ENCODE measurements at regions not wholly inside any gene's neighbourhood (a gene's known extent, or its start where the extent isn't known, plus 50 kb on each side); places are given as distances from the start of the nearest gene placed in this dataset.
"Not testable (repeated sequence)": the region's sequence is repeated elsewhere in the genome, so short reads cannot be mapped to it uniquely, and the experiment has no call there.

DNA sequence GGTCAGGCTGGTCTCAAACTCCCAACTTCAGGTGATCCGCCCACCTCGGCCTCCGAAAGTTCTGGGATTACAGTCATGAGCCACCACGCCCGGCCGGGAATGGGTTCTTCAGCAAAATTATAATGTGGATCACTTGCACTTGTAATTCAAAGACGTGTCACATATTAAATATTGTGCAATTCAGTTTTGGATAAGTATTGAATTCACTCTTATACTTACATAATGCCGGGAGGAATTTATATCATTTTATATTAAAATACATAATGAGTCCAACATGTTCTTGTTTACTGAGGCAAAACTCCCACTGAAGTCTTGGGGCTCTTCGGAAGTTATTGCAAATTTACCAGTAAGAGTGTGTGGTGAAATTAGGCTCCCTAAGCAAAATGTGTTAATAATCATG, 635.2 kb upstream of the LUZP2 start:
- TF ChIP-seq, protein P1, sequence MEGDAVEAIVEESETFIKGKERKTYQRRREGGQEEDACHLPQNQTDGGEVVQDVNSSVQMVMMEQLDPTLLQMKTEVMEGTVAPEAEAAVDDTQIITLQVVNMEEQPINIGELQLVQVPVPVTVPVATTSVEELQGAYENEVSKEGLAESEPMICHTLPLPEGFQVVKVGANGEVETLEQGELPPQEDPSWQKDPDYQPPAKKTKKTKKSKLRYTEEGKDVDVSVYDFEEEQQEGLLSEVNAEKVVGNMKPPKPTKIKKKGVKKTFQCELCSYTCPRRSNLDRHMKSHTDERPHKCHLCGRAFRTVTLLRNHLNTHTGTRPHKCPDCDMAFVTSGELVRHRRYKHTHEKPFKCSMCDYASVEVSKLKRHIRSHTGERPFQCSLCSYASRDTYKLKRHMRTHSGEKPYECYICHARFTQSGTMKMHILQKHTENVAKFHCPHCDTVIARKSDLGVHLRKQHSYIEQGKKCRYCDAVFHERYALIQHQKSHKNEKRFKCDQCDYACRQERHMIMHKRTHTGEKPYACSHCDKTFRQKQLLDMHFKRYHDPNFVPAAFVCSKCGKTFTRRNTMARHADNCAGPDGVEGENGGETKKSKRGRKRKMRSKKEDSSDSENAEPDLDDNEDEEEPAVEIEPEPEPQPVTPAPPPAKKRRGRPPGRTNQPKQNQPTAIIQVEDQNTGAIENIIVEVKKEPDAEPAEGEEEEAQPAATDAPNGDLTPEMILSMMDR (IDR thresholded peaks at IDR 0.05; ENCODE audit: low read depth, low read length), result no peak
- no peak for DNase-seq (ENCODE audit: extremely low read depth, low read depth)

DNA sequence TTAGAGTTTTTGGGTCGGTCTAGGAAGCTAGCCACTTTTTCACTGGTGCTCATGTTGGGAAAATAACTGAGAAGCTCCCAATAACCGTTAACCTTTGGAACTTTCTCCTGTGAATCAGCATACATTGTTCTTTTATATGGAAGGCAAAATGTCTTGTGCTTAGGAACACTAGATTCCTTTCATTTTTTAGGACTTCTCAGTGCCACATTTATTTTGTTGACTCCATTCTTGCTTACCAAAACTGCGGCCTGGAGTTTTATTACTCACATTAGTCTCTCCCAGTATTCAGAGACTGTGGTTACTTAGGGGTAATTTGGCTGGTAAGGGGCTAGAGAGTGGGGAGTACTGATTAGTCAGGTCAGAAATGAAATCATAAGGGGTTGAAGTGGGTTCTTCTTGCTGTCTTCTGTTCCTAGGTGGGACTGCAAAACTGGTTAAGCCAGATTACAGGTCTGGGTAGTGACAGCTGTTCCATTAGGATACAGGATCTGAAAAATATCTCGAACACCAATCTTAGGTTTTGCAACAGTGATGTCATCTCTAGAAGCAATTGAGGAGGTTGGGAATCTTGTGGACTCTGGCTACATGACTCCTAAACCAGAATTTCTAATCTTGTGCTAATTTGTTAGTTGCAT, 631.4 kb upstream of the LUZP2 start:
- DNase-seq (ENCODE audit: extremely low read depth, low read depth), result no peak
- TF ChIP-seq, protein P1 (IDR thresholded peaks at IDR 0.05; ENCODE audit: low read depth, low read length), result no peak

DNA sequence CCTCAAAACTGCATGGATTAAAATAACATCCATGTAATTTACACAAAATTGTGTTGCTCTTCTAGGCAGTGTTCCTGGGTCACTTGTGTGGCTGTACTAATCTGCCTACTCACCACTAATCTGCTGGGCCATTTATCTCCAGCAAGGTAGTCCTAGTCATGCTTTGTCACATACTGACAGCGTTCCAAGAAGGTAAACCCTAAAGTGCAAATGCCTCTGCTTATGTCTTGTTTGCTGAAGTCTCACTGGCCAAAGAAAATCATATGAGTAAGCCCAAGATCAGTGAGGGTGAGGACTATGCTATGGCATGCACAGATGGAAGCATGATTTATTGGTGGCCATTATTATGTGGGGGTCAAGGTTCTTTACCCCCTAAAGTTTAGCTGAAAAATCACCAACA, 630.2 kb upstream of the LUZP2 start:
- no peak for DNase-seq (ENCODE audit: extremely low read depth, low read depth)
- TF ChIP-seq, protein P1 (IDR thresholded peaks at IDR 0.05; ENCODE audit: low read depth, low read length), result no peak

DNA sequence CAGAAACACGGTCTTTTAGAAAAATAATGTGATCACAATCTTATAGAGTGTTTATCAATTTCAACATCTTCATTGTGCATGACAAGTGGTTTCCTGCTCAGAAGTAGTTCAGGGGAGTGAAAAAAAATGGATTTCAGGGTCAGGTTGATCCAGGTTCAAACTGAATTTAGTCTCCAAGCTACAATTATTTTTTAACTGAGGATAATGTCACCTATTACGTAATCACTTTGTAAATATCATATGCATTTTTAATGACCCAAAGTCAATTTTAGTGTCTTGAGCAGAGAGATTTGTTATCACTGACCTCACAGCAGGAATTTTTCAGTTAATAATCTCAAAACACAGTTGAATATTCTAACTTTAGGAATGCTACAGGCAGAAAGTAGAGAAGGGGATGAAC, 627.2 kb upstream of the LUZP2 start:
- TF ChIP-seq, protein P1 (IDR thresholded peaks at IDR 0.05; ENCODE audit: low read depth, low read length), result no peak
- DNase-seq (ENCODE audit: extremely low read depth, low read depth), result no peak

DNA sequence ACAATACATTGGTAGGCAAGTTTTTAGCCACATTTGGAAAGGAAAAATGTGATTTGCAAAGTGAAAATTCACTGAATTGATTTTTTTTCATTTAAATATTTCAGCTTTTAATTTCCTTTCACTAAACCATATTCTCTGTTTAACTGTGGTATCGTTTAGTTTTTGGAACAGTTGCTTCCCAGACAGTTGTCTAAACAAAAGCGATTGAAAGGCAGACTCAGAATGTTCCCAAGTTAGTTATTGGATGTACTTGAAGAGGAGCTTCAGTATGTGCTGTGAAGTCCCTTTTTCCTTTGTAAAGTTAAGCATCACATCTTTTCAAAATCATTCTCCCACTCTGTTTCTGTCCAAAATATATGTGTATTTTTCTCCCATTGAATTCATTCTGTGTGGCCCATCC, 623.4 kb upstream of the LUZP2 start:
- no peak for DNase-seq (ENCODE audit: extremely low read depth, low read depth)
- TF ChIP-seq, protein P1 (IDR thresholded peaks at IDR 0.05; ENCODE audit: low read depth, low read length), result no peak

DNA sequence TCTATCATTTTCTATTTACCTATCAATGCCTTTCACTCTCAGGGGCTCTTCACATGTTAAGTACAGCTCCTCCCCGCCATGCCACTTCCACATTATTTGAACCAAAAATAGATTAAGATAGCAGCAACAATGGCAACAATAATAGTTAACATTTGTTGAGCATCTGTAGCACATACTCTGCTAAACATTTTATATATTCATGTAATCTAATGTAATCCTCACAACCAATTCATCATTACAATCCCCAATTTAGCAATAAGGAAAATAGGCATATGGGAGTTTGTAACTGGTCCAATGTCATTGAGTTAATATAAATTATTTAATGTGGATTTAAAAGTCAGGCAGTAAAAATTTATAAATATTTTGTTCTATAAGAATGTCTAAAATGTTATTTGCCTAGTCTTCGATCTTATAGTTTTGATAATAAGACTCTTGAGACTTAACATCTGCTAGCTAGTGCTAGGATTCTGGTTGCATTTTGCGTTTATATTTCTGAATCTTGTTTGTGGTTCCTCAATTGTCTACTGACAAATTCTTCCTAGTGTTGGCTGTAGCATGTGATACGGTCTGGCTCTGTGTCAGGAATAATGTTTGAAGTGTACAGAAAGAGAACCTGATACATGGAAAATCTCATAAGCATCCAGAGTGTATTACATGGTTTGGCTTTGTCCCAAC, 621.5 kb upstream of the LUZP2 start:
- TF ChIP-seq, protein P1 (IDR thresholded peaks at IDR 0.05; ENCODE audit: low read depth, low read length), result no peak
- no peak for DNase-seq (ENCODE audit: extremely low read depth, low read depth)

DNA sequence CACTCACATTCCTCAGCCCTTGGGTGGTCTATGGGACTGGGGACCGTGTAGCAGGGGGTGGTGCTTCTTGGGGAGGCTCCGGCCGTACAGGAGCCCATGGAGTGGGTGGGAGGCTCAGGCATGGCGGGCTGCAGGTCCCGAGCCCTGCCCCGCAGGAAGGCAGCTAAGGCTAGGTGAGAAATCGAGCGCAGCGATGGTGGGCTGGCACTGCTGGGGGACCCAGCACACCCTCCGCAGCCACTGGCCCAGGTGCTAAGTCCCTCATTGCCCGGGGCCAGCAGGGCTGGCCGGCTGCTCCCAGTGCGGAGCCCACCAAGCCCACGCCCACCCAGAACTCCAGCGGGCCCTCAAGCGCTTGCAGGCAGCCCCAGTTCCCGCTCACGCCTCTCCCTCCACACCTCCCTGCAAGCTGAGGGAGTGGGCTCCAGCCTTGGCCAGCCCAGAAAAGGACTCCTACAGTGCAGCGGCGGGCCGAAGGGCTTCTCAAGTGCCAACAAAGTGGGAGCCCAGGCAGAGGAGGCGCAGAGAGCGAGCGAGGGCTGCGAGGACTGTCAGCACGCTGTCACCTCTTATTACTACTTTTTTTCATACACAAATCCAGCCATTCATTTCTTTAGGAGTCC, 613.3 kb upstream of the LUZP2 start:
- not testable (repeated sequence) for DNase-seq (ENCODE audit: extremely low read depth, low read depth)

All from AG09319 (cell line).